SK-MEL-5 (cell line): ENCODE measurements at regions not wholly inside any gene's neighbourhood (a gene's known extent, or its start where the extent isn't known, plus 50 kb on each side); places are given as distances from the start of the nearest gene placed in this dataset.

ENCODE experiments used
- DNase-seq: peaks from one replicate; pipeline ENCODE4 v3.0.0-alpha.2; 2016; ENCODE audit warnings: low read depth, low spot score
- in situ Hi-C: cut with HindIII; loops from 2 replicates; pipeline ENCODE4 v1.10.0; 2016; ENCODE audit warnings: low sequenced_read_pairs, high pct_unique_total_duplicates, low pct_unique_long_range_greater_than_20kb

DNA sequence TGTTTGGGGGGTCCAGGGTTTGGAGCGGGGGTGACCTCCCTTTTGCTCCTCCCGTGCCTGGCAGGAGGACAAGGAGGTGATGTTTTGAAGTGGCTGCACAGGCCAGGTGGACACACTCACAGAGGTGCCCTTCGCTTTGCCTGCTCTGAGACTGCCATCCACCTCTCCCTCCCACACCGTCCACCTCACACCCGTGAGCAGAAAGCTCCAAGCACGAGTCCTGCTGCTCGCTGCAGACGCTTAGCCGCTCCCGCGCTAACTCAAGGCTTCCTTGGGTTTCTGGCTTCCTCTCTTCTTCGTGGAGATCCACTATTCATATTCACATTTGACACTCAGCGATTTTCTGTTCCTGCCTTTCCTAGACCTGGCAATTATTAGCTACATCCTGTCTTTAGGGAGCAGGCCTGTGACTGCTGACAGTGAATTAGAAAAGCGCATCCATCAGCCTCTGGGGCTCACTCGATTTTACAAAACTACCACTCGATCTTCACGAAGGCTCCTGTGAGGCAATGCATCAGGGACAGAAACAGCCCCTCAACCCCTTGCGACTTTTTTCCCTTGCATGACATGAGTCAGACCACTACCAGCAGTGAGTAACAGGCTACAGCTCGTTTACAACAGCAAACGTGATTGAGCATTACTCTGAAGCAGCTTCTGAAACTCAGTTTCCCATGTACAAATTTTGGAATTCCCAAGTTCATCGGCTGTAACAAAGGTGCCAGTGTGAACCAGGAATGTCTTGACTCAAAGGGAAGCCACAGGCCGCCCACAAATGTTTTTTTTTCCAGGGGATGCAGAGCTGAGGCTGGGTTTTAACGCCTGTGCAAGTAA, 238.7 kb upstream of the SOX11 start:
- in situ Hi-C loops: no loop called here
- peak; percentile 29 for DNase-seq

GRCh38 chr2:5454051-5454390, 238.2 kb upstream of the SOX11 start:
- DNase-seq: no peak
- in situ Hi-C loops: no loop called here

DNA sequence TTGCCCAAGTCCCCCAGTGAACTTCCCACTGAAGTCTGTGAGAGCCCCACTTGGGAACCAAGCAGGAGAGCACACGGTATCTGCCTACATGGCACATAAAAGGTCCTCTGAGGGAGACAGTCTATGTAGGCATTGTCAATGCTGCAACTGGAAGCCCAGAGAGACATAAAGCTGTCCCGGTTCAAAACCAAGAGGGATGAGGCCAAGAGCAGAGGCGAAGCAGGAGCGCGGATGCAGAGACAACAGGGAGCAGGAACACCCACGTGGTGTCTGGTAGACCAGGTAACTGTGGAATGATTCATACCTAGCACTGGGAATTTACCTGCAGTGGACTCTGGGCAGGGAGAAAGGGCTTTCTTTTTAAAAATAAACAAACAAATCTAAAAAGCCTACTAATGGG, 233.1 kb upstream of the SOX11 start:
- in situ Hi-C loops: no loop called here
- DNase-seq: no peak

- in situ Hi-C loops: no loop called here
- no peak for DNase-seq
Measured at GRCh38 chr2:5464657-5465056, 227.5 kb upstream of the SOX11 start.

- in situ Hi-C loops: no loop called here
- DNase-seq: no peak
Measured at GRCh38 chr2:5465859-5466258, 226.3 kb upstream of the SOX11 start.

DNA sequence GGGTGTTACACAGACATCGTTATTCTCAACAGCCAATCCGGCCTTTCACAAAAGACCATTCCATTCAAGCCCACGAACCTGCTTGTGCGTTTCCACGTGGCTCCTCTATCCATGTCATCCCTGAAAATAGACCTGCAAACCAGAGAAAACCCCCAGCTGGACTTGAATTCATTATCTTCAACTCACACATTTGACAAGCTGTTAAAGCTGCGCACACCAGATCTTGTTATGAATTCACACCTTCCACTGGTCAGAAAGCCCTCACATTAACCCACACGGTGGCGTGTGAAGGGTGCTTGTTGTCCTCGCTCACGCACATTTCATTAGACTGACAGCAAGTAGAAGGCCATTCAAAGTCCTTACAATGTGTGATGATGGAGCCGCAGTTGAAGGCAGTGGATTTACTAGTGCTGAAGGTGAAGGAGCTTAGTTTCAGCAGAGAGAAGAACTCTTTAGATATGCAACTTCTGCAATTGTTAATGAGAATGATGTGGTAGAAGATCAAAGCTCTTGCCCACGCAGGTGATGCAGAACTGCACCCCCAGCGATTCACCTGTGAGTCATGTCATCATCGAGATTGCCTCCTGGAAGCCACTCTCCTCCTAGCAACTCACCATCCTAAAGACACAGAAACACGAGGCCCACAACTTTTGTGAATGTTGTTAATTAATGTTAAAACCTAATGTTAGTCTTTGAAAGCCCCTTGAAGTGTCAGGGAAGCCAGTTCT, 224.8 kb upstream of the SOX11 start:
- DNase-seq: no peak
- in situ Hi-C loops: no loop called here

GRCh38 chr2:5472673-5473072, 219.5 kb upstream of the SOX11 start:
- in situ Hi-C loops: no loop called here
- no peak for DNase-seq

GRCh38 chr2:5473635-5474034, 218.5 kb upstream of the SOX11 start:
- in situ Hi-C loops: no loop called here
- DNase-seq: no peak

DNA sequence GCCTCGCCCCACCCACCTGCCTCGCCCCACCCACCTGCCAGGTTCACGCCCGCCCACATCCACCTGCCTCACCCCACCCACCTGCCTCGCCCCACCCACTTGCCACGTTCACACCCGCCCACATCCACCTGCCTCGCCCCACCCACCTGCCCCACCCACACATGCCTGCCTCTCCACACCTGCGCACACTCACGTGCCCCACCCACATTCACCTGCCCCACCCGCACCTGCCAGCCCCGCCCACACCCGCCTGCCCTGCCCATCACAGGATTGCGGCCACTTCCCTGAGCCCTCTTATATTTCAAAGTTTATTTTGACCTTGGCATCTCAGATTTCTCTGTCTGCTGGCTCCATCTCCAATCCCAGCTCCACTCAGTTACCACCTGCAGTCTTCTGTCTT, 217.5 kb upstream of the SOX11 start:
- DNase-seq: no peak
- in situ Hi-C loops: no loop called here

DNA sequence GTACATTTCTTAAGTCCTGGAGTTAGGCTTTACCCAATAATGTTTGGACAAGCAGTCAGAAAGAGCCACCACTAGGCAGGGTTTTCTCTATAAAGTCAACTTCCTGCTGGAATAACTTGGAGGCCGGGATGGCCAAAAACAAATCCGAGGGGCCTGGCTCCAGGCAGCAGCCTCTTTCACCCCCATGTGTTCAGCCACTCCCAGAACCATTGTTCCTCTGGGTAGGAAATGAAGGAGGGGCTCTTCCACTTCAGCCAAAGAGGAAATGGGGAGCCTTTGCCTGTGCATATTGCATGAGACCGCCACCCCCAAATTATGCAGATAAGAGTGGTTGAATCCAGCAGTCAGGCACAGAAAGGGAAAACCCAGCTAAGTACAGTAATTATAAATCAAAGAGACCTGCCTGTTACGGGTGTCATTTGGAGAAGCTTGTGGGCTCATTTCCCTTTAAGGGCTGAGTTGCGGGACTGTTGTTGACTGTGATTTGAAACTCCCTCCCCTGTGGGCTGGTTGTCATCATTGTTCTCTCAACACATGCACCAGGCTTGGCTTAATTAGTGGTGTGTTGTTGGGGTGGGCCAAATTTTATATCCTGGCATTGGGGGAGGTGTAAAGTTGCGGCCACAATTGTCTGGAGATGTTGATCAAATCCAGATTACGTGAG, 212.8 kb upstream of the SOX11 start:
- no peak for DNase-seq
- in situ Hi-C loops: no loop called here

DNA sequence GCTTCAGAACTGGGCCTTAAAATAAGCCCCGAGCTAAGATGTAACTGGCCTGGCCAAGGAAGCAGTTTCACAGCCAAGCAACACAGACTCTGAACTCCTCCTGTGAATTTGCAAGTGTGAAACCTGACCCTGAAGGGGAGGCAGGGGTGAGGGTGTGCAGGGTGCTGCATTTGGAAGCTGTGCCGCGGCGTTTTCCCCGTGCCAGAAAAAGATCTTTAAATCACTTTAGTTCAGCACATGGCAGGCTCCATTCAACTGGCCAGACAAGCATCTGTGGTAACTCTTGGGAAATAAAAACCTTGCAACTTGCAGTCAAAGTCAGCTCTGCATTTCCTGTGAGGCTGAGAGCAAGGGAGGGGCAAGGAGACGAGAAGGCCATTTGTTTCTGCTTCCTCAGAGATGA, 209.3 kb upstream of the SOX11 start:
- in situ Hi-C loops: no loop called here
- DNase-seq: no peak

- DNase-seq: no peak
Measured at GRCh38 chr2:5484868-5485267, 207.3 kb upstream of the SOX11 start.

DNA sequence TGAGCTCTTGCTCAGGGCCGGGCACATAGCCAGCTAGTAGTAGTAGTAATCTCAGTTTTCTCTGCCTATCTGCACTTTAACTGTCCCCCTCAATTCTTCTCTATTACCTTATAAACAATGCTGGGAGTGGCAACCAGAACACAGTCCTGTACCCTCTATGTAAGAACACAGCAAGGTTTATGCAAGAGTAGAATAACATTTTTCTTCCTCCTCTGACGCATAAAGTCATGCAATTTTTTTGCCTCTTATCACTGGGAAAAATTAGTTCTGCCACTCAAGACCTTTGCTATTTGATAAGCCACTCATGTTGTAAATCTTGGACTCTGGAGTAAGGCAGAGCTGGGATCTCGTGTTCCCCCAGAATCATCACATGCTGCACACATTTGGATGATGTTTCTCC, 200.7 kb upstream of the SOX11 start:
- no peak for DNase-seq
- in situ Hi-C loops: no loop called here

More at GRCh38 chr2:5484868-5485267, 207.3 kb upstream of the SOX11 start:
- in situ Hi-C loops: no loop called here

DNA sequence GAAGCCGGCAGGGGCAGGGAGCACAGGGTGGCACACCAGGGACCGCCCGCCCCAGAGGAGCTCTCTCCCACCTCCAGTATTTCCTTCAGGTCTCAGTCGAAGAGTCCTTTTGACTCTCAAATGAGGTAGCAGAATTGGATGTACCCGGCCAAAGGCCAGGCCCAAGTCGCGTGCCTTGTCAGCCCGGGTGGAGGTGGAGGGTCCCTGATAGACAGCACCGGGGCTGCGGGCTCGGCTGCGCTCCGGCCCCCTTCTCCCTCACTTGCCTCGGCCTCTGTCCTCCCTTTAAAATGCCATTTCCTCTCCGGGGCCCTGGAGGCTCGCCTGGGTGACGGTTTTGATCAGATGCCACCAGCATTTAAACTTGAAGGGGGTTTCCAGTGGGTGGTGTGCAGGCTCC, 198.9 kb upstream of the SOX11 start:
- in situ Hi-C loops: no loop called here
- DNase-seq: no peak

DNA sequence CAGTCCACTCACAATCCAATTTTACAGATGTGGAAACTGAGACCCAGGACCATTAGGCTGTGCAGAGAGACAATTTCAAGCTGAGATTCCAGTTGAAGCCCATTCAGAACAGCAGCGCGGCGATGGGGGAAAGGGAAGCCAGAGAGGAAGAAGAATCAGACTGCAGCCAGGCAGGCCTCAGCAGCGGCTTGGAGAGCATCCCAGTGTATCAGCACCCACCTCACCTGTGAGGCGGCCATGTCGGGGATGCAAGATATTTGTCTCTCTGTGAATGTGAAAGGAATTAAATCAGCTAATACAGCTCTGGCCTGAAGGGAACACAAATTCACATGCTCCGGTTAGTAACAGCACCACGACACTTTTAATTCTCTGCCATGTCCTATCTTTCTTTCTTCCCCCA, 198.0 kb upstream of the SOX11 start:
- no peak for DNase-seq
- in situ Hi-C loops: no loop called here

- in situ Hi-C loops: no loop called here
Measured at GRCh38 chr2:5495586-5495985, 196.6 kb upstream of the SOX11 start.

DNA sequence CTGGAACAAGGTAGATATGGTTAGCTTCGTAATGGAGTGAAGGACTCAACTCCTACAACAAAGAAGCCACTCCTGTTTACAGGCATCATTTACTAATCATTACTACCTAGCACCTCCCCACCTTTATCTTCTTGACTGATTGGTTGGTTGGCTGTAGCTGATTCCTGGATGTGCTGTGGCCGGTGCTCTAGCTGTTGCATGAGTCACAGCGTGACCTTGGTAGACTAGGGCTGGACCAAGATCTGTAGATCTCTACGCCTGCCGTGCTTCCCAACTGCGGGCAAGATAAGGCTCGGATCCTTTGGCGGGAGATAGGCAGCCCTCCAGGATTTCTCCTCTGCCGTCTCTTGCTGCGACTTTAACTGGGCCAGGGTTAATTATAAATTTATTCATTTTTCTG, 194.3 kb upstream of the SOX11 start:
- no peak for DNase-seq
- in situ Hi-C loops: no loop called here

More at GRCh38 chr2:5495586-5495985, 196.6 kb upstream of the SOX11 start:
- DNase-seq: no peak

GRCh38 chr2:5501807-5502206, 190.4 kb upstream of the SOX11 start:
- in situ Hi-C loops: no loop called here
- no peak for DNase-seq

GRCh38 chr2:5502385-5502784, 189.8 kb upstream of the SOX11 start:
- in situ Hi-C loops: no loop called here
- no peak for DNase-seq
